ENCODE measurements at regions not wholly inside any gene's neighbourhood (a gene's known extent, or its start where the extent isn't known, plus 50 kb on each side); places are given as distances from the start of the nearest gene placed in this dataset.

DNA sequence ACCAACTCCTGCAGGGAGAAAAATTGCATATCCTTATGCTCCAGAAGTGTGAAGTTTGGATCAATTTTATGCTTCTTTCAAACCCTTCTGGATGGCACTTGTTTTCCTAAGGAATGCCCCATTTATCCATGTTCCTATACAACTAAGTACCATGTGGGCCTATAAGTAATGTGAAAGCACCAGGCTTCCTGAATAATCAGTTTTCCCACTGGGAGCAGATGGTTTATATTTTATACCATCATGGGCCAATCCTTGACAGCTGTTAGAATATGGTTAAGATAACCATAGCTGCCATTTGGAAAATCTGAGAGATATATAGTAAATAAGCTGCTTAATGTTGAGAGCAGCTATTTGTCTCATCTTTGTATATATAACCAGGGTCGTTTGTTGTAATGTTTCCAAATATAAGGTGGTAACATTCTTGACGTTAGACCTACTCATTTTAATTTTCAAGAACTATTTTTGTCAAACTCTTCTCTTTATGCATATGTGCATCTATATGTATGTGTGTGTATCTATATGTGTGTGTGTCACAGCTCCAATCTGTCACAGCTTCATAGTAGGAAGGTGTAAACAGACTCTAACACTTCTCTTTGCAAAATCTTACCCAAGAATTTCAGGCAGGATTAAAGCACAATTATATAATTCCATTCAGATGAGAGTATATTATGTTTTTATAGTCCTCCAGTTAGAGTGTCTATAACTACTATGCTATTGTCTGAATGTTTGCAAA, 458.7 kb upstream of the GCFC2 start:
- TF ChIP-seq, protein P1, sequence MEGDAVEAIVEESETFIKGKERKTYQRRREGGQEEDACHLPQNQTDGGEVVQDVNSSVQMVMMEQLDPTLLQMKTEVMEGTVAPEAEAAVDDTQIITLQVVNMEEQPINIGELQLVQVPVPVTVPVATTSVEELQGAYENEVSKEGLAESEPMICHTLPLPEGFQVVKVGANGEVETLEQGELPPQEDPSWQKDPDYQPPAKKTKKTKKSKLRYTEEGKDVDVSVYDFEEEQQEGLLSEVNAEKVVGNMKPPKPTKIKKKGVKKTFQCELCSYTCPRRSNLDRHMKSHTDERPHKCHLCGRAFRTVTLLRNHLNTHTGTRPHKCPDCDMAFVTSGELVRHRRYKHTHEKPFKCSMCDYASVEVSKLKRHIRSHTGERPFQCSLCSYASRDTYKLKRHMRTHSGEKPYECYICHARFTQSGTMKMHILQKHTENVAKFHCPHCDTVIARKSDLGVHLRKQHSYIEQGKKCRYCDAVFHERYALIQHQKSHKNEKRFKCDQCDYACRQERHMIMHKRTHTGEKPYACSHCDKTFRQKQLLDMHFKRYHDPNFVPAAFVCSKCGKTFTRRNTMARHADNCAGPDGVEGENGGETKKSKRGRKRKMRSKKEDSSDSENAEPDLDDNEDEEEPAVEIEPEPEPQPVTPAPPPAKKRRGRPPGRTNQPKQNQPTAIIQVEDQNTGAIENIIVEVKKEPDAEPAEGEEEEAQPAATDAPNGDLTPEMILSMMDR (IDR thresholded peaks at IDR 0.05; ENCODE audit: borderline replicate concordance, extremely low read depth, low read length, poor library complexity, severe bottlenecking) = no peak
- no peak for TF ChIP-seq EZH2 (IDR thresholded peaks at IDR 0.05; ENCODE audit: borderline replicate concordance, low read depth, low read length, severe bottlenecking)
